IPS DF 4.7 (cell line): ENCODE measurements at regions not wholly inside any gene's neighbourhood (a gene's known extent, or its start where the extent isn't known, plus 50 kb on each side); places are given as distances from the start of the nearest gene placed in this dataset.

Source experiments
- DNase-seq: peaks from one replicate; pipeline ENCODE4 v3.0.0-alpha.2; 2013; ENCODE audit warnings: low spot score; ENCODE audit errors: extremely low read depth

DNA sequence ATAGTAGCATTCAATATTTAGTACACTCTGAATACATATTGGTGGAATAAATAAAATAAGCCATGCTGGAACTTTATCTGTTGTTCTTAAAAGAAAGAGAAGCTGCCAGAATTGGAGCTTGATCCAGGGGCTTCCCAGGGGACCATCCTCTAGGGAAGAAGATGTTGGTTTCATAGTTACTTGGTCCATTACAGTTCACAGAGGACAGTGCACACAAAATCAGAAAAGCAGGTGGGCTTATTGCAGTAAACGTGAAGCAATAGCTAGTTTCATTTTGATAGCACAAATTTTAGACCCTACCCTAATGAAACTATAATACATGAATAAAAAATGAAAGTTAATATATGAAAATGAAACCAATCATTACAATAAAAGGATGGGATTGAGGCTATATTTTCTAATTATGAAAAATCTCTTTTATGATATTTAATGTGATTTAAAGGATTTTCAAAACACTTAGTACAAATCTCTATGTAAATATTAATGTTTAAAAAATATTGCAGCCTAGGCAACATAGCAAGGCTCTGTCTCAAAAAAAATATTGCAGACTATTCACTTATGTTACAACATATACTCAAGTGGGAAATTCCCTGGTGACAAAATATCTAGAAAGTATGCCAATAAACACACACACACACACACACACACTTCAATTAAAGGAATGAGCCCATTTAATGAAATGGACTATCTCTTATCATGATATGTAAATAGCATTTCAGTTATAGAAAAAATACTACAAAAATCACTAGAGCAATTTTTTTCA is 227.0 kb upstream of the MARCKS start:
- no peak for DNase-seq

DNA sequence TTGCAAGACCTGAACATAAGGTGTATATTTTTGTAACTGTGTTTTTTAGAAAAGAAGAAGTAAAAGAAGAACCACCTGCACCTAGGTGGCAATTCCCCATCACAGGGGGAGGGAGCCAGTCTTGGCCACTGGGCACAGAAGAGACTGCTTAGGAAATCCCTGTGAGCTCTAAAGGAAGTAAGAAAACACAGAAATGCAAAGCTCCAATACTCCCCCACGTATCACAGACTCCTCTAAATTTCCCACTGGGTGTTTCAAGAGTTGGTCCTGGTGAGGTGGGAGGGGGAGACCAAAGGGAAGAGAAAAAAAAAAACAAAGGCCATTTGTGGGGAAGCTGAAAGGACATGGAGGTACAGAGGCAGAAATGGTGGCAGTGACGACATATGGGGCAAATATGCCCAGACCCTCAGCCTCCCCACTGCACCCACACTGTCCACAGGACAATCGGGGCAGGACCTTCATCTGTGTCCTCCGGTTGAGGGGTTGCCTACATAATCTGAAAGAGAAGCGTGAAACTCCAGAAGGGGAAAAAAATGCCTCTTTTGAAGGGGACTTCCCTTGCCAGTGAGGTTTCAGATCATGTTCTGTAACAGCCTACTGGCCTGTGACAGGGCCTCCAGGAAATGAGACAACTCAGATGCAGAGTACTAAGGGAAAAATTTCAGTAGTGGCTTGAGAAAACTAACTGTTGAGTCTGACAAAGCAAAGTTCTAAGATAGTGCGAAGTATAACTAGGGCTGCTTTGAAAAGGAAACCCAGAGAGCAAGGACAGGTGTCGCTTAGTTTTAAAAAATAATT is 226.2 kb upstream of the MARCKS start:
- DNase-seq: no peak

DNA sequence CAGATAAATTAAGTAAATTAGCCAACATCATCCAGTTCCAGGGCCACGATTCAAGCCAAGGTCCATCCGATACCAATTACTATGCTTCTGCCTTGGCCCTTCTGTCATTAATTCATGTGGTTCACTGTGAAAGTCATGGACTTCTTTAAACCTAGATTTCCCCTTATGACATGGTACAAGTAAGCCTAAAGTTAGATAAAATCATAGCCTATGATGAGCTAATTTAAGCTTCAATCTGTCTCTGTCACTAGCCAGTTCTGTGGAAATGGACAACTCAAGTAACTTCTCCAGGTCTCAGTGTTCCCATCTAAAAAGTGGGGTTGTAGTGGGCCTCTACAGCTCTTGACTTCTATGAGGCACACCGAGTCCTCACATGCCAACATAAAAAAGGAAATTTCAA is 225.5 kb upstream of the MARCKS start:
- no peak for DNase-seq

DNA sequence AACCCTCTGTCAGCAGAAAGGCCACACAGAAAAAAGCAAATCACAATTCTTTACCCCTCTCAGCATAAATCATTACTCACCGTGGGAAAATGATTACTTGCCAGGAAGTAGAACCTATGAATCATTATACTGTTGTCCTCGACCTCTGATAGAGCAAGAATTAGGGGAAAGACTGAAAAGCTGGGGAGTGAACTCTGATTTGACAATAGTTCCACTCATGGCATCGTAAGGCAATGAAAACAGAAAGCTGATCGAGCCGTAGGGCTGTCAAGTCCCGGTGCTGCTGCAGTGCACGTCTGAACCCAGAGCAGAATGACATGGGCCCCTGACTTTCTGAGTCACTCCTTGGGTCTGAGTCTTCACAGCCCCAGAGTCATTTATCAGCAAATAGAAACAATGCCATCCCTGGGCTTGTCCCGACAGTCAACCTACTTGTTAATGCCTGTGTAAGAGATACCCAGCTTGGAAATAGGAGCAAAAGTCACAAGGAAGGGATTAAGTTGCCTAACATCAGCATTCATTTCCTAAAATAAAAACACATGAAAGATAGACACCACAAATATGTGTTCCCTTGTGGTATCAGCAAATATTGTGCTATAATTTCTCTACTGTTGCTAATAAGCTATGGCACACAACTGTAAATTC is 224.8 kb upstream of the MARCKS start:
- DNase-seq: no peak

DNA sequence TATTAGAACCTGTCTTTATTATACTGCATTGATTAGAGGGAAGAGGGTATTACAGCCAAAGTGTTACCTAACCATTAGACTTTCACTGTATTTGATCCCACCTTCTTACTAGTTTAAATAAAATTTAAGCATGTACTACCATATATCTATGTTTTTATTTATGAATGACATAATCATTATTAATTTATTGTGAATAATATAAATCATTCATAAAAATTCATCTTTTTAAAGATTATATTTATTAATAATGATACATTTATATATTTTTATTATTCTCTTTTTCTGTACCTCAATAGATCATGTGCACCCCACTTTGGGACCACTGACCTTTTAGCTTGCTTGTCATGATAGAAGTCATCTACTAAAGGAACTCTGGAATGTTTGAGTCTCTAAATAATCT is 223.5 kb upstream of the MARCKS start:
- no peak for DNase-seq

DNA sequence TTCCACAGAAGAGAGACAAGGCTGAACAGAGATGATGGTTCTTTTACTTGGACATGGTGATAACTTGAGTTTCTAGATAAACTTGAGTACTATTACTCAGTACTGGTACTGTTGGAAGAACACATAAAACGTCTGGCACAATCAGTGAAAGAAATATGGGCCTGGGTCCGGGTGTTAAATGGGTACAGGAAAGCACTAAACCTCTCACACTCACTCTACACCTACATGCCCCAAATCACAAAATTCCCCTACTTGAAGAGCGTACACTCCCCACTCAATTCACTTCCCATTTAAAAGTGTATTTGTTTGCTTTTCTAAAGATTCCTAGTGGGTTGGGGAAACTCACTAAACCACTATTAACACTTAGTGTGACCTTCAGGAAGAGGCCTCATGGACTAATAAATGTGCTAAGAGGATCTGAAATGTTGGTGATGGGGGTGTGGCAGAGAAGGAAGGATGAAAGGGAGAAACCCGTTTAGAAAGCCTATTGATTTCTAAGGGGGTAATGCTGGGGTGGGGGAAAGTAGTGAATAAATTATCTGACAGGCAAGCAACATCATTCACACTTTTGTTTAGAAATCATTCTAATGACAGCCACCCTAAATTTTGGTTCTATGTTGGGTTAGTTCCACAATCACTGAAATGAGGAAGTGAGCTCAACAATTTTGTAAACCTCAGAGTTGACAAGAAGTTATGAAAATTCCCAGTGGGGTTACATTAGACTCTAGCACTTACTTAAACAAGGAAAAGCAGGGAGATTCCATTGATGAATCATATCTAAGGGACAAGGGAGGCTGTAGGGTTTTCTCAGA is 222.6 kb upstream of the MARCKS start:
- no peak for DNase-seq

DNA sequence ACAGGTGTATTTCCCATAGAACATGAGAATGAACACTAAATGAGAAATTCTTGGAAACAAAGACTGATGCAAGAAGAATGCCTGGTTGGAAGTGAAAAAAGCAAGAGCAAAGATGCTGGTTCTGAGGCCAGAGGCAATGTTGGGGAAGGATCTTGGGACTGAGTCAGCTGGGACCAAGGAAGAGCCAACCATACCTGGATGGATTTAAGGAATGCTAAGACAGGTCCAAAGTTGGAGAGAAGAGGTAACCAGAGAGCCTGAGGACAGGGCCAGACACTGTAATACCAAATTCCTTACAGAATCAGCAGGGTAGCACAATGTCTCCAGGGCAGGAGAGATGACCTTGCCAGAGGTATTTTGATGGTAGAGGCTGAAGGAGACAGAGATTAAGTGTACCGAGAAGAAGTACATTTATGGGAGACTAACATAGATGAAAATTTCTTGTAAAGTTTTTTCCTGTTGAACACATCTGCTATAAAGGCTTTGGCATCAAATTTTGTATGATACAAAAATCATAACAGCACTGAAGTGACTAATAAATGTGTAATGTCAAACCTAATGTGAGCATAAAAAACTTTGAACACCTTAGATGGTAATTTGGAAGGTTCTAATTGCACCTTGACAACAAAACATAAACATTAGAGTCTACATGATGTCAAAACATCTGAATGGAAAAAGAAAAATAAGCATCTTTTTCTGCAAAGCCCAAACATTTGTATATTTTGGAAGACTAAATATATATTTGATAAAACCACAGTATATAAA is 221.7 kb upstream of the MARCKS start:
- DNase-seq: no peak

DNA sequence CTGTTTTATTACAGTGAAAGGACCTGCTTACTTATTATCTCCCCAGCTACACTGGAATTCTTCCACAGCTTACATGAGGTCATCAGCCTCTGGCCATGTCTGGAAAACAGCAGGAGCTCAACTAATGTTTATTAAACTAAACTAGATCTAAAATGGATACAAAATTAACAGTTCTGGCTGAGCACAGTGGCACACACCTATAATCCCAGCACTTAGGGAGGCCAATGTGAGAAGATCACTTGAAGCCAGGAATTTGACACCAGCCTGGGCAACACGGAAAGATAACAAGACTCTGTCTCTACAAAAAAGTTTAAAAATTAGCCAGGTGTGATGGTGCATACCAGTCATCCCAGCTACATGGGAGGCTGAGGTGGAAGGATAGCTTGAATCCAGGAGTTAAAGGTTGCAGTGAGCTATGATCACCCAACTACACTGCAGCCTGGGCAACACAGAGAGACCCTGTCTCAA is 220.8 kb upstream of the MARCKS start:
- no peak for DNase-seq

DNA sequence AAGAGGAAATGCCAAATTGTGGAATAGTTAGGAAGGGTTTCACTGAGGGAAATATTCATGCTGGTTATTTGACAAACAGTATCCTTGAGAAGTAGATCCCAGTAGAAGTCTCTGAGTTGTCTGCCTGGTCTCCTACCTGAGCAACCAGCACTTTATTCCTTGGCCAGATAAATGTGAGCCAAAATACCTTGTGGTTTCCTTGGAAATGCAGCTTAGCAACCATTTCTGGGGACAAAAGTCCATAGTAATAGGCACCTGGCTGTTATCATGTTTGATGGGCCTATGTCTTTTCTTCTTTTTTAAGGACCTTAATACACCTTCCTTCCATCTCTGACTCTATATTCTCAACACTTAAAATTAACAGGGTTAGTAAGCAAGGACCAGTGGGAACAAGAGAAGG is 217.1 kb upstream of the MARCKS start:
- DNase-seq: no peak

DNA sequence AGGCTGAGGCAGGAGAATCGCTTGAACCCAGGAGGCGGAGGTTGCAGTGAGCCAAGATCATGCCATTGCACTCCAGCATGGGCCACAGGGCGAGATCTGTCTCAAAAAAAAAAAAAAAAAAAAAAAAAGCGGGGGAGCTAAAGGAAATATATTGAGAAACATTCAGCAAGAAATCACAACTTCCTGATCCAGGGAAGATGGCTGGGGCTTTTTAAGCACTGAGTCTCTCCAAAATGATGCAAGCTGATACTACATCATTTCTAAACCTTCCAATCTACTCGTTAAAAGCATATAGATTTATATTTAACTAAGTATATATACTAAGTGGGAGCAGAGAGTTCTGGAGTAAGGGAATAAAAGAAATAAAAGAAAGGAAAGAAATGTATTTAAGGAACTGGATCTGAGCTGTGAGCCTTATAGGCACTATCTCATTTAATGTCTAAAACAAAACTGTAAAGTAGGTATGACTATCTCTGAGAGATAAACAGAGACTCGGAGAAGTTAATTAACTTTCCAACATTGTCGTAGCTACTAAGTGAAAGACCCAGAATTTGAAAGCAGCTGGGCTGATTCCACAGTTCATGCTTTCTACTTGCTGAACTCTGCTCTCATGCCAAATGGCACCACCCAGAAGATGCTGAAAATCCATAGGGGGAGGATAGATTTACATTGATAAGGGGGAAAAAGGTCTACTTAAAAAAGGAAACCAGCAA is 215.0 kb upstream of the MARCKS start:
- no peak for DNase-seq

DNA sequence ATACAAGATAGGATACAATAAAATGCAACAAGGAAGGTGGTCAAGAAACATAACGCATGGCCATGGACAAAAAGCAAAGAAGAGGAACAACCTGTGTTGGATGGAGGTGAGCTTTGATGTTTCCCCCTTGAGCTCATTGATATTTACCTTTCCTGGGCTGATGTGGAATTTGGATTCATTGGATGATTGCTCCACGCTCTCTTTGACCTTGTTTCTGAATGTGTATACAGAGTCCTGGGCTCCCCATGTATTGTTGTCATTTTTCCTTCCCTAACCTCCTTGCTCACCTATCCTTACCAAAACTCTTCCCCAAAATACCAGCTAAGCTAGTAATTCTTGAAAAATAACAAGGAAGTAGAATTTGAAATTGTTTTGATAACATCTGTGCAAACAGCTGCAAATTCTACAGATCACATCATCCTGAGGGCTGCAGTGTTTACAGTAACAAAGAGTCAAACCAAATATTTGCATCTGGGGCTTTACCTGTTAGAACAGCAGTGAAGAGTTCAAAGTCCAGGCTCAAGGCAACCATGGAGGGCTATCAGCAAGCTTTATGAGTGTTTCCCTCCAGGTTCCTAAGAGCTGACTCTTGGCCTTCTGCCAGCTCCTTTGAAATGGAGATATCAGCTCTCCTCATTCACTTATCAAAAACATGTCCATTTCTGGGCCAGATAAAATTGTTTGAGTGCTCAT is 214.3 kb upstream of the MARCKS start:
- DNase-seq: no peak

DNA sequence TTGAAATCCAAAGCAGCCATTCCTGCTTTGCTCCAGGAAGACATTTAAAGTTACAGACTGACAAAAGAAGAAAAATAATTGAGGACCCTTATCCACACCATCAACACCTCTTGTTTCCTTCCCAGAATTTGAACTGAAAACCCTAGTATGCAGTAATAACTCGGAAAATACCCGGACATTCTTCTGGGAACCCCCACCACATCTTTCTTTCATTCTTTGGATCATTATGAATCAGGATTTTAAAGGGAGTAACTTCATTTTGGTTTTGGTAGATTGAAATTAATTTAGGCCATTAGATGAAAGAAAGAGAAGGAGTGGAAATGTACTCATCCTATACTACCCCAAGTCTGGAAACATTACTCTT is 213.8 kb upstream of the MARCKS start:
- DNase-seq: no peak

DNA sequence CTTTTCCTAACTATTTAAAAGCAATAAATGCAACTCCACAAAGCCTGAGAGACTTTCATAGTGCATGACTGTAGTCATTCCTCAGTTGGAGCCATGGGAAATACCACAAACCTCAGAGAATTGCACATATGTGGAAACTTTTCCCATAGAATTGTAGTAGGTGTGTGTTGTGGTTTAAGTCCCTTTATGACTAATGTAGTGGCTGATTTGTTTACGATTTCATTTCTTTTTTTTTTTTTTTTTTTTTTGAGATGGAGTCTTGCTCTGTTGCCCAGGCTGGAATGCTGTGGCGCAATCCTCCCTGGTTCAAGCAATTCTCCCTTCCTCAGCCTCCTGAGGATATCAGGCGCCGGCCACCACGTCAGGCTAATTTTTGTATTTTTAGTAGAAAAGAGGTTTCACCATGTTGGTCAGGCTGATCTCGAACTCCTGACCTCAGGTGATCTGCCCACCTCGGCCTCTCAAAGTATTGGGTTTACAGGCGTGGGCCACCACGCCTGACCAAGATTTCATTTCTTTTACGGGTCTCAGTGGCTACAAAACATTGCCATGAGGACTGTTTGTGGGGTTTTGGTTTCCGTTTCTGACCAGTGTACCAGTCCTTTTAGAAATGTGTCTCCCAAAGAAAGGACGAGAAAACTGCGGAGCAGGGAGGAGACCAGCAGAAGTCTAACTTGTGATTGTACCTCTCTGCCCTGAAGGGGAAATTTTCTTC is 212.1 kb upstream of the MARCKS start:
- DNase-seq: no peak

DNA sequence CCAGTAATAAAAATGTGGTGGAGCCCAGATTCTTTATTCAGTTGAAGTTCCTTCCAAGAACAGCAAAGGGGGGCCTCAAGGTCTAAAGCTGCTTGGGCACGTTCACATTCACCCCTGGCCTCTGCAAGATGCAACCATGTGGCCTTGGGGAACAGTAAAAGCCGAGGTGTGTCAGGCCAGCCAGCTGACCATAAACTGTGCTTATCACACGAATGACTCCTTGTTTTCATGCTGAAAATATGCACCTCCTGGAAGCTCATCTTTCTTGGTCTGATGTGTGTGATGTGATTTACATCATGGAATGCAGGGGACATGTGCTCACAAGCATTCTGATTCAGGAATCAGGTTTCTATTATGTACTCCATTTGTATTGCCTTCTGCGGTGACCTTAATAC is 211.6 kb upstream of the MARCKS start:
- no peak for DNase-seq

DNA sequence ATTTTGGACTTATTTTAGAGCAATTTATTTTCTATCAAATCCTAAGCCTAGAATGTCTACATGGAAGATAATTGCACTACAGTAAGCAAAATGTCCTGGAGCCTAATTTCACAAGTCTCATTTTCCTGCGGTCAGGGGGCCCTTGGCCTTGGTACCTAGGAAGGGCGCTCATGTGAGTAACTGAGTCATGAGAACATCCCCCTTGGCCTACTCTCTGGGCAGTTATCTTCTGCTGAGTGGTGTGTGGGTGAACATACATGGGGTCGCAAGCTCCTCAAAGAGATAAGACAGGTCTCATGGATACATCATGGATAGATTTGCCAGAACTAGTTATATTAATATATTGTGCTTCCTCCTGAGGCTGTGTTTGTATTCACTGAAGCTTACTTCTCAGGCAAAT is 211.2 kb upstream of the MARCKS start:
- no peak for DNase-seq

DNA sequence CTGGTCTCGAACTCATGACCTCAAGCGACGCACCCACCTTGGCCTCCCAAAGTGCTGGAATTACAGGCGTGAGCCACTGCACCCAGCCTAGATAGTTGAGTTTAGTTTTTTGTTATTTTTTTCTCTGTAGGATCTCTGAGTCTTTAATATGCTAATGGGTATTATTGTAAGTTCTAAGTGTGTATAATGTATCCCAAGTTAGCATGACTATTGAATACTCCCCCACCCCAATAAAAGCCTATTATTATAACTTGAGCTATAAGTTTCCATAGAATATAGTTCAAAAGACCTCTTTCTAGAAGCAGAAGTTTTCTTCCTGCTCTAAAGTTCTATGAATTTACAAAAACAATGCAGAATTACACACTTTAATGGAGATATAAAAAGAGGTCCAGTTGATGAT is 210.4 kb upstream of the MARCKS start:
- no peak for DNase-seq

DNA sequence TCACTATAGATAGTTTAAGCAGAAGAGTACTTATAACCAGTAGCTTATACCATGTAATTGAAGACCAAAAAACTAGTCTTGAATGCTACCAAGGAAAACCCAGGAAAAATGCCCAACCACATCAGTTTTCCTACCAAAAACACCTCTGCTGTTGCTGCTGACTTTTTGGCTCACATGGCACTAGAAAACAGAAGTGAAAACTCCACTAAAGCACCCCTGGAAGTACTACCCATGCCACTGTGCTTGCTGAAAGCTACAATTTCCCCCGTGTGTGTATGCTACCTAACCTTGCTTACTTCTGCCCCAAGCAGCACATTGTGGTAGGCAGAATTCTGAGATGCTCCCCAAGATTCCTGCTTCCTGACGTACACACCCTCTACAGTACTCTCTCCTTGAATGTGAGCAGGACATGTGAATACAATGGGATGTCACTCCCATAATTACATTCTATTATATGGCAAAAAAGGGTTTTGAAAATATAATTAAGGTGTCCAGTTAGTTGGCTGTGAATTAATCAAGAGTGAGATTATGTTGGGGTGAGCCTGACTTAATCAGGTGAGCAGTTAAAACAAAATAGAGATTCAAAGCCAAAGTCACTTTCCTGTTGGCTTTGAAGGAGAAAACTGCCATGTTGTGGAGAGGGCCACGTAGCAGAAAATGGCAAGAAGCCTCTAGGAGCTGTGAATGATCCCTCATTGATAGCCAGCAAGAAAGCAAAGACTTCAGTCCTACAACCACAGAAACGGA is 209.8 kb upstream of the MARCKS start:
- DNase-seq: no peak

DNA sequence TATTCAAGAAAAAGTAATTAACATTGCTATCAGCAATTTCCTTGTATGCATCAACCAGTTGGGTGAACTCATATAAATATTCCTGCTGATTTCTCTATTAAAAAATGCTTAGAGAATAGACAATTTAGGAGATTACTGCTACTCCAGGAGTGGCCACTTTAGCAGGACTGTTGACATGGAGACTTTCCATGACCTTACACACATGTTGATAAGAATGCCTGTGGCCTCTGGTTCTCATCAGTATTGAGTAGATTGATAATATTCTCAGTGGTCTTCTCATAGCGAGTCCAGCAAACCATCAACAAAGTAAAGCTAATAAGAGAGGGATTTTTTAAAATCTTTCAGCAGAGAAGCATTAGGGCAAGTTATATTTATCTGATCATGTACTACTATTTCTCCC is 208.4 kb upstream of the MARCKS start:
- no peak for DNase-seq
